HepG2 (cell line): ENCODE measurements at regions not wholly inside any gene's neighbourhood (a gene's known extent, or its start where the extent isn't known, plus 50 kb on each side); places are given as distances from the start of the nearest gene placed in this dataset.

ENCODE experiments used
- ARID4A ChIP-seq: sonication (generic); formaldehyde crosslinking; IDR thresholded peaks from 2 replicates; pipeline ENCODE4 v1.5.0; 2020; ENCODE audit warnings: mild to moderate bottlenecking, missing genetic modification reagents, borderline replicate concordance
- CTCF ChIP-seq: sonication (generic); formaldehyde crosslinking; IDR thresholded peaks from 2 replicates; pipeline ENCODE4 v1.5.0; 2020; ENCODE audit warnings: mild to moderate bottlenecking, missing genetic modification reagents, moderate library complexity
- GFI1 ChIP-seq: sonication (generic); formaldehyde crosslinking; IDR thresholded peaks from 2 replicates; pipeline ENCODE4 v1.5.0; 2020; ENCODE audit warnings: missing genetic modification reagents, mild to moderate bottlenecking, borderline replicate concordance
- HNRNPL ChIP-seq: fragments of 200-400 bp; formaldehyde crosslinking; IDR thresholded peaks from 2 replicates; pipeline ENCODE4 v1.6.1; 2017; ENCODE audit warnings: mild to moderate bottlenecking, low read depth, low read length
- PBX3 ChIP-seq: sonication (generic); formaldehyde crosslinking; IDR thresholded peaks from 2 replicates; pipeline ENCODE4 v1.8.1; 2023; ENCODE audit warnings: missing genetic modification reagents, inconsistent platforms, borderline replicate concordance
- PRDM10 ChIP-seq: sonication (generic); formaldehyde crosslinking; IDR thresholded peaks from 2 replicates; pipeline ENCODE4 v1.4.0; 2020; ENCODE audit warnings: low read depth, missing genetic modification reagents
- SRSF4 ChIP-seq: fragments of 200-400 bp; formaldehyde crosslinking; IDR thresholded peaks from one replicate; pipeline ENCODE4 v1.6.1; 2018; ENCODE audit warnings: mild to moderate bottlenecking, low read depth, low read length, moderate library complexity; ENCODE audit not compliant: poor library complexity, severe bottlenecking
- ZFX ChIP-seq: sonication (generic); formaldehyde crosslinking; IDR thresholded peaks from 2 replicates; pipeline ENCODE4 v1.4.0; 2020; ENCODE audit warnings: mild to moderate bottlenecking, low read depth, missing genetic modification reagents, moderate library complexity
- ZNF10 ChIP-seq: sonication (generic); formaldehyde crosslinking; IDR thresholded peaks from 2 replicates; pipeline ENCODE4 v1.4.0; 2020; ENCODE audit warnings: mild to moderate bottlenecking, low read depth, missing genetic modification reagents, borderline replicate concordance
- ZNF530 ChIP-seq: sonication (generic); formaldehyde crosslinking; IDR thresholded peaks from 2 replicates; pipeline ENCODE4 v1.5.0; 2020; ENCODE audit warnings: low read depth, mild to moderate bottlenecking, missing genetic modification reagents
- ZNF879 ChIP-seq: sonication (generic); formaldehyde crosslinking; IDR thresholded peaks from 2 replicates; pipeline ENCODE4 v1.8.1; 2023; ENCODE audit warnings: missing genetic modification reagents

- TF ChIP-seq ZNF879 (CRISPR knock-in tag) (no peak), ZFX (CRISPR knock-in tag) (no peak), ZNF10 (CRISPR knock-in tag) (no peak), SRSF4 (no peak), PBX3 (CRISPR knock-in tag) (no peak), CTCF (CRISPR knock-in tag) (no peak), PRDM10 (CRISPR knock-in tag) (no peak), HNRNPL (no peak), ARID4A (CRISPR knock-in tag) (no peak), ZNF530 (CRISPR knock-in tag) (no peak), GFI1 (no peak)
Measured at GRCh38 chr6:100269189-100269588, 195.5 kb downstream of the SIM1 start.
